ENCODE measurements at regions not wholly inside any gene's neighbourhood (a gene's known extent, or its start where the extent isn't known, plus 50 kb on each side); places are given as distances from the start of the nearest gene placed in this dataset.
A peak's percentile ranks its signal among the peaks of the same experiment; 100 is the strongest.
"Not testable (repeated sequence)": the region's sequence is repeated elsewhere in the genome, so short reads cannot be mapped to it uniquely, and the experiment has no call there.

DNA sequence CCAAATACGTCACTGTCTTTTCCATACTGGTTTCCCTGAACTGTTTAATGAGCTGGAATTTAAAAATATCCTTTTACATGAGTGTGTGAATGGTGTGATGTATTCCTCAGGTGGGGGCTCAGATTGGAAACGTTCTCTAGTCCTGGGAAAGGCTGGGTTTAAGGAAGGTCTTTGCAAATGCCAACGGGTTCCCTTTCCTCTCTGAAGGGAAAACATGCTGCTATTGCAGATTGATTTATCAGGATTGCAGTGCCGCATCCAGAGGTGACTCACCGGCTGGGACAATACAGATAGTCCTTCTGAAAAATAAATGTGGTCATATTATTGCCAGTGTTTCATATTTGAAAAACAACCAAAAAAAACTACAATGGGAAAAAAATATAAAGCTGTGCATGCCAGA, 193.1 kb upstream of the FLRT2 start:
- DNase-seq, result no peak

DNA sequence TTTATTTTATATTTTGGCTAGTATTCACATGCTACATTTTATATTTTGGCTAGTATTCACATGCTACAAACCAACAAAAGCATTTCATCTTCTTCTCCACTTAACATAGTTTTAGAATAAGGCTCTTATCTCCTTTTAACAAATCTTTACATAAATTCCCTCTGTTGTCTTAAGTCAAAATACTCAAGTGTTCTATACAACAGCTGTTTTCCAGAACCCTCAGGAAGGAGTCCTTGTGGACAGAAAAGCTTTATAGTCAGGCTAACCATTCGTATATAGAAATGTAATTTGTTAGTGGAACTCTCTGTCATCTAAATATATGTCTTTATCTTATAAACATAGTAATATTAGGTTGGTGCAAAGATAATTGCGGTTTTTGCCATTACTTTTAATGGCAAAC, 191.0 kb upstream of the FLRT2 start:
- no peak for DNase-seq

DNA sequence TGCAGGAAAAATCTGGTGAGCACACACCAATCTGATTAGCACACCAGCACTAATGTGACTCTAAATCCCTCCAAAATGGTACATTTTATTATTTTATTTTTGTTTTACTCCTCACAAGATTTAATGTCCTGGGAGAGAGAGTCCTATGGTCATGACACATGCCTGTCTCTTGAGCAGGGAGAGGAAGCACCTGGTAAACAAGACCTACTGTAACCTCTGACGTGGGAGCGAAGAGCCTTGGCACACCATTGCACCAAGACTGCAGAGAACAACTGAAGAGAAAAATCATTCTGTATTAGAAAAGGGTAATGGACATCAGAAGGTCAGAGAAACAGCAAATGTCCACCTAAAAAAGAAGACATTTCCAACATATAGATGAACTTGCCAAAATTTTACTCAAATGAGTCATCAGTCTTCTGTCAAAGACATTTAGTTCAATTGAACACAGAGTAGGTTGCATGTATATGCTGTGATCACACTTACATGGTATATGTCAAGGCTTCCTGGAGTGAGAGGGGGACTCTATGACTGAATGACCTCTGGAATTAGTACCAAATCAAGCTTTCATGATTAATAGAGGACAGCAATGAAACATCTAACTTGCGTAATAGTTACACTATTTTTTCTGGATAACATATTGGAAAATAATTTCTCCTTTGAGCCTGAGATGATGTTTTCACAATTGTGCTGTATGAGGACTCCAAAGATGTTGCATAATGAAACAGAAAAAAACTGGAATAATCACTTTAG, 186.9 kb upstream of the FLRT2 start:
- DNase-seq, result no peak

DNA sequence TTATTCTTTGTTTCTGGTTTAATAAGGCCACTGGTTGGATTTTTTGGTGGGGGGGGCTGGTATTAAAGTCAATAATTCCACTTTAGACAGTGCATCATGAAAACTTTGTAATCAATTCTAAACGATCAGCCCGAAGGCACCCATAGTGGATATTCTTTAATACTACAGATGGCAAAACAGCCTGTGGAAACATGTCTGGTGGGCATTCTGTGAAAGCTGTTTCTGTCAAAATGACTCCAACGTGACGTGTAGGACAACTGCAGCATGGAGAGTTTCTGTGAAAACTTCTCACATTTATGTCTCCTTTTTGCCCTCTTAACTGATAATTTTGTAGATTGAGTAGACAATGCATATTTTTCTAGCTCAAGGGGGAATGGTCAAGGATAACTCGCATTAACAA, 185.8 kb upstream of the FLRT2 start:
- DNase-seq, result no peak

DNA sequence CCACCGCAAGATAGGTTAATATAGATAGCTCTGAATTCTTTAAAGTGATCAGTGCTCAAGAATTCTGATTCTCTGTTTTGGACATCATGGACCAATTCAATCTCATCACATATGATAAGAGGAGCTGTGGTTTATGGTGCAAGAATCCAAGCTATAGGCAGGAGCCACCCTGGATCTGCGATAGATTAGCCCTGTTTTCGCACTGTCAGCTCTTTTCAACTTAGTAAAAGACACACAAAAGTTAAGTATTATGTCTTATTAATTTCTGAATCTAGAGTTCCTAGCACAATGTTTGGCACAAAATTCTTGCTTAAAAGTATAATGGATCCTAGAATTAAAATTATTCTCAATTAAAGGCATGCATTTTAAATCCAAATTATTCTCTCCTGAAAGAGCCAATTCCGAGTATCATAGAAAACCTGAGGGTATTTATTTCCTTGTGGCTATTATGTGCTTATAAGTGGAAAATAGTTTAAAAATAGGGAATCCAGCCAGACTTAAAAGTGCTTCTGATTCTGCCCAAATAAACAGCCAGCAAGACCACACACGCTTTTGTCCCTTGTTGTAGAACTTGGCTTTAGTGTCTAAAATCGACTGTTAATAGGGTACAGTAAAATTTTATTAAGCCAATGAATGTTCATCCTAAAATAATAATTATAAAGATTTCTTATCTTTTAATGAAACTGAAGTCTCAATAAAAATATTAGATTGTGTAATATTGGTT, 184.9 kb upstream of the FLRT2 start:
- no peak for DNase-seq

DNA sequence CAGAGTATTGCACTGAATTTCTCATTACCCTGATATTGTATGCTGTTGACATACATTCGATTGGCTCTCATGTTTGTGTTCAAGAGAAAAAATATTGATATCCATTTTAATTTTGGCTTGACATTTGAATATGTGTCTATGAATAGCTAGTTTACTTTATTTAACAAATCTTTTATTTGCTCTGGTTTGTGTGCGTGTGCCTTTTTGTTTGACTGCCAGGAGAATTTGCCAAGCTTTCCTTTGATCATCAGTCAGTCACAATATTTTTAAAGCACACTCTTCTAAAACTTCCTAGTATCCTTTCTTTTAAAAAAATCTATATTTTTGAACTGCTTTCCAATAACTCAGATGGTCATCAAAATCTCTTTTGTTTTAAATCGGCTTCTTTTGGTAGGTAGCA, 179.3 kb upstream of the FLRT2 start:
- DNase-seq, result no peak

DNA sequence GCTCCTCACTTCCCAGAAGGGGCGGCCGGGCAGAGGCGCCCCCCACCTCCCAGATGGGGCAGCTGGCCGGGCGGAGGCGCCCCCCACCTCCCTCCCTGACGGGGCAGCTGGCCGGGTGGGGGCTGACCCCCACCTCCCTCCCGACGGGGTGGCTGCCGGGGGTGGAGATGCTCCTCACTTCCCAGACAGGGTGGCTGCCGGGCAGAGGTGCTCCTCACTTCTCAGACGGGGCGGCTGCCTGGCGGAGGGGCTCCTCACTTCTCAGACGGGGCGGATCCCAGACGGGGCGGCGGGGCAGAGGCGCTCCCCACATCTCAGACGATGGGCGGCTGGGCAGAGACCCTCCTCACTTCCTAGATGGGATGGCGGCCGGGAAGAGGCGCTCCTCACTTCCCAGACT, 177.4 kb upstream of the FLRT2 start:
- DNase-seq, result not testable (repeated sequence)

DNA sequence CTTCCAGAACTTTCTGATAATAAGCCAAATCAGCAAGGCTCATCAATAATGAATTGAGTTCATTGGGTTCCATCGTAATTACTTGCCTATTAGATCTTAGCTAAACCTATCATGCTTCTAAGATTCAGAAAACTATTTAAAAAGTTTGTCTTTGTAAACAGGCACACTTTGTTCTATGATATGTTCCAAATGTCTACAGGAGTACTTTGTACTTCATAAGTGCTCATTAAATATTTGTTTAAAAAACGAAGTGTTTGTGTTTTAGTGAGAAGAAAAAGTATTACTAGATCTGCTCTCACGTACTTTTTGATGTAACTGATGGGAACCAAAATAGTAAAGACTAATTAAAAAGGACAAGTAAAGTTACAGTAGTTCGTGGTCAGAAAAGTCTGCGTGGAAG, 172.8 kb upstream of the FLRT2 start:
- no peak for DNase-seq

DNA sequence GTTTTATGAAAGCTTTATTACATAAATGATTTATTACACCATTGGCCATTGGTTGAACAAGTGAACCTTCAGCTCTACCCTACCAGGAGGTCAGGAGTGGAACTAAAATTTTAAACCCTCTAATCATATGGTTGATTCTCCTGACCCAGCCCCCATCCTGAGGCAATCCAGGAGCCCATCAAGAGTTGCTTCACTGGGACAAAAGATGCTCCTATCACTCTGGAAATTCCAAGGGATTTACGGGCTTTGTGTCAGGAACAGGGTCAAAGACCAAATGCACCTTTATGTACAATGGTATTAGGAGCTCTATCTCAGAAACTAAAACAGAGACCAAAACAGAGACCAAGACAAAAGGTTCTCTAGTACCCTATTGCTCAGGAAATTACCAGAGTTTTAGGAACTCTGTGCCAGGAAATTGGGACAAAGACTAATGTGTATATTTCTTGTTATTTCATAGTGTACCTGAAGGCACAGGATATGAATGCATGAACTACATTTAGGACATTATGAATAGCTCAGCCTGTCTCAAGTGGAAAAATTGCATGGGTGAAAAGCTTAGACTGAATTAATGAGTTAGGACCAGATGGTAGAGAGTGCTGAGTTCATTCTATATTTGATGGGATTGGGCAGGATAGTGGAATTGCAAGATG, 171.7 kb upstream of the FLRT2 start:
- DNase-seq, result no peak

DNA sequence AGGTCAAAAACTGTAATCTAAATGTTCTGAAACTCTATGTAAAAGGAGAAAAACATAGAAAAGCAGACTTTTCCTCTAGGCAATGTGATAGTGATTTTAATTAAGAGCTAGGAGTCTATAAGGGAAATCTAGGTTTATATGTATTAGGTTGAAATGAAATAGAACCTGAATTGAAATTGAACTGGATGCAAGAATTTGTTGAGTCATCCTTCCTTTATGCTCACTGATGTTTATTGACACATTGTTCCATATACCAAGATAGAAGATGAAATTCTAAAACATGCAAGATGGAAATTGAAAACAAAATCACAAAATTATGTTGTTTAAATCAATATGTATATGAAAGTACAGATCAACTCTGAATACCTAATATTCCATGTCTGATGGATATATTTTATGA, 170.4 kb upstream of the FLRT2 start:
- no peak for DNase-seq

DNA sequence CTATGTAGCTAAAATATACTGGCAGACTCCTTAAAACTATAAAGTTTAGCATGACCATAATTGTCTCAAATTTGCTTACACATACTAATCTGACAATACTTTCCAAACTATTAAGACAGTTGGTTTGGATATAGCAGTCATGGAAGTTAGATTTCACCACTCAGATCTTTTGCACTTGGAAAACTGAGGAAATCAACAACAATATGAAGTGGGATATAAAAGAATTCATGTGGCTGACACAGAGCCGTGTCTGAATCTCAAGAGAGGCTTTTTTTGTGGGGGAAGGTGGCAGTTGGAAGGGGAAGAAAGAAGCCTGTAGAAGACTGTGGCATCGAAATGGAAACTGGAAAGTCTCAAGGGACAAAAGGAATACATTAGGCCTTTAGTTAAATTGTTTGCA, 166.6 kb upstream of the FLRT2 start:
- DNase-seq, result no peak

DNA sequence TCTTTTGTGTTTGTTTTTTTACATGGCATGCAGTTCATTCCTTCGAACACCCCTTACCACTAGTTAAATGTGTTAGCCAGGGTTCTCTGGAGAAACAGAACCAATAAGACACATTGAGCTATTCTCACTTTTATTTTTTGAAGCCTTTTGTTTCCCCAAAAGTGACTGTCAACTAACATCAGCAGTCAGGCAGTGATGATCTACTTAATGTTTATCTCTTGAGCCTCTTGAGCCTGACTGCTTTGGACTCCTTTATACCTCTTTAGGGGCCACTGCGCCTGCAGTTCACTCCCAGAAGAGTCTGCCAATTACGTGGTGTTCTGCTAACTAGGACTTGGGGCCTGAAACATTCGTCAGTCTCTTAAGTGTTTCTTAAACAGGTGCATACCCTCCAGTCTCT, 163.7 kb upstream of the FLRT2 start:
- no peak for DNase-seq

DNA sequence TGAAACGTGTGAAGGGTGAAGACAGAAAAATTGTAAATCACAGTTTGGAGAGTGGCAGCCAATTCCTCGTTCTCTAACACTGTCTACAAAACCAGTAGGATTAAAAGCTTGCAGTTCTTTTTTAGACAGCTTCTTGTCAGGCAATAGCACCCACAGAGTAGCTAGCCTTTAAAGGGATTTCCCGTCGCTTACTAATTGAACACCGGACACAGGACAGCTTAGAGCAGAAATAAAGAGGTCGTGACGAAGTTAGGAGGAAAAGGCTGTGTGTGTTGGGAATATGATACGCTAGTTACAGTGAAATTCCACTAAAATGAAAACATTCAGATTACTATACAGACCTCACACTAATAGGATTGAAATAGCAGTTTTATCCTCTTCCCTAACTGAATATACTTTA, 149.1 kb upstream of the FLRT2 start:
- DNase-seq, result no peak

DNA sequence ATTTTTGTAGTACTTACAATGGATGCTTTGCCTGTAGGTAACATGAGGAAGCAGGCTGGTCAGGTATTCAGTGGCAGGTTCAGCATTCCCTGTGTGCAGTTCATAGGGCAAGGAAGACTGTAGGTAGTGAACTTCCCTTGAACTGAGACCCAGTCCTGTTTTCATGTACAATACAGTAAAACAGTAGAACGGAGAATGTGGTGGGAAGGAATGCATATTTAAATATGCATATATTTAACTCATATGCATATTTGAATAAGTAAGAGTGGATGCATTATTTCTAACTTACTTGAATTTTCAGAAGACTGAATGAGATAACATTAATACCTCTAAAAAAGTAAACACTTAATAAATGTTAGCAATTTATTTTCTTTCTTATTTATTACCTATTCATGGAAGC, 147.6 kb upstream of the FLRT2 start:
- DNase-seq, result no peak

DNA sequence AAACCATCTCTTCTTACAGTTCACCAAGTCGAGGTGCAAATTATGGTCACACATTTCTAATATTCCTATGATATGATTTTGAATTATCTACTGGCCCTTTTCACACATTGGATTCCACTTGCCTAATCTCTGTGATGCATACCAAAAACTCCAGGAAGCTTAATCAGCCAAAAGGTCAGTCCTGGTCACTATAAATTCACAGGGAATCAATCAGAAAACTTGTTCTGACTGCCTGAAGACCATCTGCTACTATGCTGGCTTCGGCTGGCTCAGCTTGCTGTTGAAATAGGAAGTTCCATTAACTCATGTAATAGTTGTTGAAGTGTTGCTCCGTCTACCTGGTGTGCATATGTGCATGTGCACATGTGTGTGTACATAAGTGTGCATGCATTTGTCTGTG, 142.8 kb upstream of the FLRT2 start:
- DNase-seq, result no peak

DNA sequence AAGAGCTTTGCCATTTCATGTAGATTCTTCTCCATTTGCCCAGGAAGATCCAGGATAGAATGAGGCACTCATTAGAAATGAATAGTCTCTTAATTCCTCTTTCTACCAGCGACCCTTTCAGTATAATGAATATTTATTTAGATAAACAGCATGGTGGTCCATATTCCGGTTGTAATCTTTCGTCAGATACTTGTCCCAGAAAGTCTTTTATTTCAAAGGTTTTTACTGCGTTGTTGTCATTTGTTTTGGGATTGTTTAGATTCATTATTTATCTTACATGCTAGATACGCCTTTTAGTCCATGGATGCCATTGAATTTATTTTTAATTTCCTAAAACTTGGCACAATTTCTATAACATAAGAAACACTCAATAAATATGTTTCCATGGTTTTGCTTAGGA, 139.7 kb upstream of the FLRT2 start:
- DNase-seq, result no peak

DNA sequence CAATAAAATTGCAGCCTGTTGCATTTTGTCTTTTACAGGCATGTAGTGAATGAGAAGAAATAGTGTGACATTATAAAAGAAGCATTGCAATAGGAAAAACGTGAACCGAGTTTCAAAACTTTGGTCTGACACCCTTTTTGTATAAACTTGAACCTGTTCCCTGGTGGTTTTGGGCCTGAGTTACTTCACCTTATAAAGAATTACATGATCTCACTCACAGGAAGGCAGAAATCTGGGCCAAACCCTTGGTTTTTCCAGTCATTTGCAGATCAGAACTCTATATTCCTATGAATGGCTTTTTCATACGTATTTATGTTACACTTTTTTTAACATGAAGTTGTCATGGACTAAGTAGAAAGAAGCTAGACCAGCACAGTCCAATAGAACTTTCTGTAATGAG, 138.5 kb upstream of the FLRT2 start:
- no peak for DNase-seq

DNA sequence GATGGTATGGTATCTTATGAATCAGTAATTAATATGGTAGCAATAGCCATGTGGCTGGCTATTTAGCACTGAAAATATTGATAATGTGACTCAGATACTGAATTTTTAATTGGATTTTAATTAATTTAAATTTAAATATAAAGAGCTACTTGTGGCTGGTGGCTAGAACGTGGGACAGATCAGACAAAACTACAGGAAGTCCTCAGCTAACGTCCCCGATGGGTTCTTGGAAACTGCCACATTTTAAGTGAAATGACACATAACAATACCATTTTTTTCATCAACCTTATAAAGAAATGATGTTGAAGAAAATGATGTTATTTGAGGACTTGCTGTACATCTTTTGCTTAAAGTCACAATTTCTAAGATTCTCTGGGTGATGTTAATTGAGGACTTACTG, 138.1 kb upstream of the FLRT2 start:
- peak; percentile 21 for DNase-seq

DNA sequence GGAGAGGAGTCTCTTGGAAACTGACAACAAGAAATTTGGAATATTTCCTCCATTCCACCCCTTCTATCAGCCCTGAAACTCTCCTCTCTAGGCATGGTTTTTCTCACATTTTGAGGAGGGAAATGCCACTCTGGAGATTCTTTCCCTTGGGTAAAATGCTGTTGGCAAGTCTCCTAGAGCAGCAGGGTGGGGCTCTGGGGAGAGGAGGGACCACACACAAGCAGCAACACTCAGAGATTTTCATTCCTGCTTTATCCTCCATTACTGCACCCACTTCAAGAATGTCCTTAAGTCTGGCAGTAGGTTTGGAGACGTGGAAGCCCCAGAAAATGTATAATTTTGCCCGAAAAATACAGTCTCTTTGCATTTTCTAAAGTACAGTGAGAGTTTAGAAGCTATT, 130.8 kb upstream of the FLRT2 start:
- DNase-seq, result no peak

DNA sequence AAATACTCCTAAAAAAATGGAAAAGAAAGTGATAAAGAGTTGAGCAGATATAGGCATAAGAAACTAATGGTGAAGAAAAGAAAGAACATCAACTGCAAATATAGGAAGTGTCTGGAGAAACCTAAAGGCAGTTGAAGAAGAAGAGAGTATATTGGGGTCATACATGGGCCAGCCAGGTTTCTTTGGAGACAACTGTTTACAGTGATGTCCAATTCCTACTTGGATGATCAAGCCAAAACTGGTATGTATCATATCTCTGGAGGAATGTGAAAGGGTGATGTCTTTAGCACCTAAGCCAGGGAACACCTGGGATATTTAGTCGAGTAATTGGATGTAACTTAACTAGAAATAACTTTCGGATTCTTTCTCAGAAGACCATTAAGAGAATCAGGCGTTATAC, 129.3 kb upstream of the FLRT2 start:
- DNase-seq, result no peak

DNA sequence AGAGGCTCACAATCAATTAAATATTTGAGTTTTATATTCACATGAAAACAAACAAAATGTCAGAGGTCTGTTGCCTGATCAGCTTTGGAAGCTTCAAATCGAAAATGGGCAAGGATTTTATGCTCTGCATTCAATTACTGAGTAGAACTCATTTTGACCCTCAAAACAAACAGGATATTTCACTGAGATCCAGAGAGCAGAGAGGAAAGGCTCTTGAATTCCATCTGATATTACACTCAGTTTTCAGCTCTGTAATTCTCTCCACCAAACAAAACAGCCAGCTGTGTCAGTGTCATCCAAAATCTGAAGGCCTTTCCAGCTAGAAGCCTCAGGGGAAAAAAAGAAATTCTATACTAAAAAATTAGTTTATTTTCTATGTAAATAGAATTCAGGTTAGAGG, 128.6 kb upstream of the FLRT2 start:
- no peak for DNase-seq

DNA sequence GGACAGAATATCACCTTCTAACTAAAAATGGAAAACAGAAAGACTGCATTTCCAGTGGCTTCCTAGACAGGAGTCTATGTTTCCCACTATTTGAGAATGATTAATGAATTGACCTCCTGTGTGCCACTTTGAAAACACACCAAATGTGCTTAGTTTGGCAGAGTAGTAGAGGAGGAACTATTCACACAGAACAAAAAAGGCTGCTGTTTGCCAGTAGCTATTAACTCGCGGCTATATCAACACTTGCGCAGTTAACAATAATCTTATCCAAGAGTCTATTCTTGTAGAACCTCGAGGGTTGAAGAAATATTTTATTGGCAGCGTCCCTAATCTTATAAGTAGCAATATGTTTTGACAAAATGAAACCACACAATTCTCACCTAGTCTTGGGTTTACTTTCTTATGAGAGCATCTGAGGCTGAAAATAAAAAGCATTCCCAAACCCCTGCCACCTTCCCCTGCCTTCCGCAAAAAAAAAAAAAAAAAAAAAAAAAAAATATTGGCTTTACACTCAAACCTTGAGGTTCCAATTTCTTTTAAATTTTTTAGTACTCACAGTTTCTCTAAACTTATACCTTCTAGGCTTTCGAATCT, 127.3 kb upstream of the FLRT2 start:
- no peak for DNase-seq

DNA sequence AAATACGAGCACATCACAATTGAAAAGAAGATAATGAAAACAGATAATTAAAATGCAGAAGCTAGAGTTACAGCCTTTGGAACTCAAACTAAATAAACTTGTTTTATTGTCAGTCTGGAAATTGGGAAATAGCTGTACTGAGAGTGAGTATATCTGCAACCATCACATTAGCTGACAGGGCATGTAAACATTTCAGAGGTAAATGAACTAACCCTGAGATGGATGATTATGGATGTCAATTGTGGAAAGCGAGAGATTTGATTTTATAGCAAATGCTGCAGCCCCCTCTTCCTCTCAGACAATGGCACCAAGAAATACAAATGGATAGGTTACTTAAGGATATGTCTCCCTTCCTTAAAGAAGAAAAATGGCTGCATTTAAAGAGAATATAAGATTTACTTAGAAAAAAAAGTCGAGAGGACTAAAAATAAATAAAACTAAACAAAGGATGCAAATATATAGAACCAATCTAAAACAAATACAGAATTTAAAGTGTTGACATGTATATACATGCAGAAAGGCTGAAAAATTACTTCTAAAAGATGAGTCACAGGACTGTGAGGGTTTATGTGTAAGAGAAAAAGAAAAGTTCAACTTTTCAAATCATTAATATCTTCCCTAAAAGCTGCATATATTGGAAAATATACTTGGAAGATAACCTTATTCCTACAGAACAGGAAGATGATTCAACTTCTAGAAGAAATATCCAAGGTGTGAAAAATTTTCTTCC, 120.3 kb upstream of the FLRT2 start:
- DNase-seq, result no peak
